Erythroblast (primary cell): ENCODE measurements at regions not wholly inside any gene's neighbourhood (a gene's known extent, or its start where the extent isn't known, plus 50 kb on each side); places are given as distances from the start of the nearest gene placed in this dataset.

Source experiments
- GATA1 ChIP-seq: IDR thresholded peaks from 2 replicates; pipeline ENCODE4 v1.6.1; 2011; ENCODE audit warnings: low read depth, mild to moderate bottlenecking, control low read depth, low read length, moderate library complexity
- POLR2A ChIP-seq: IDR thresholded peaks from 2 replicates; pipeline ENCODE4 v1.6.1; 2011; ENCODE audit warnings: mild to moderate bottlenecking, low read length

GRCh38 chr18:38718365-38718901 lies 1152.8 kb upstream of the CELF4 start:
- TF ChIP-seq POLR2A, result no peak
- no peak for TF ChIP-seq GATA1
